Adrenal gland (tissue), 5 donors: ENCODE measurements at regions not wholly inside any gene's neighbourhood (a gene's known extent, or its start where the extent isn't known, plus 50 kb on each side); places are given as distances from the start of the nearest gene placed in this dataset.

Experiments
- CTCF ChIP-seq, 6 experiments: fragments of 450-650 bp in 4 of 6; fragments of 200-600 bp in 2 of 6; sonication (generic) in 1 of 6; IDR thresholded peaks; 1 replicate in 5 of 6; 2 replicates in 1 of 6; pipeline versions ENCODE4 v1.5.1 to v1.8.0; 2016 to 2021; ENCODE audit warnings: antibody characterized with exemption in 6 of 6, mild to moderate bottlenecking in 2 of 6, moderate library complexity in 1 of 6
- POLR2A ChIP-seq, 2 donors: fragments of 450-650 bp; IDR thresholded peaks; one replicate each; pipeline ENCODE4 v1.6.1; 2017; ENCODE audit warnings: antibody characterized with exemption in 2 of 2, mild to moderate bottlenecking in 2 of 2, moderate library complexity in 1 of 2
- donor health status: DM: no; HTN: no; CAD: no.

DNA sequence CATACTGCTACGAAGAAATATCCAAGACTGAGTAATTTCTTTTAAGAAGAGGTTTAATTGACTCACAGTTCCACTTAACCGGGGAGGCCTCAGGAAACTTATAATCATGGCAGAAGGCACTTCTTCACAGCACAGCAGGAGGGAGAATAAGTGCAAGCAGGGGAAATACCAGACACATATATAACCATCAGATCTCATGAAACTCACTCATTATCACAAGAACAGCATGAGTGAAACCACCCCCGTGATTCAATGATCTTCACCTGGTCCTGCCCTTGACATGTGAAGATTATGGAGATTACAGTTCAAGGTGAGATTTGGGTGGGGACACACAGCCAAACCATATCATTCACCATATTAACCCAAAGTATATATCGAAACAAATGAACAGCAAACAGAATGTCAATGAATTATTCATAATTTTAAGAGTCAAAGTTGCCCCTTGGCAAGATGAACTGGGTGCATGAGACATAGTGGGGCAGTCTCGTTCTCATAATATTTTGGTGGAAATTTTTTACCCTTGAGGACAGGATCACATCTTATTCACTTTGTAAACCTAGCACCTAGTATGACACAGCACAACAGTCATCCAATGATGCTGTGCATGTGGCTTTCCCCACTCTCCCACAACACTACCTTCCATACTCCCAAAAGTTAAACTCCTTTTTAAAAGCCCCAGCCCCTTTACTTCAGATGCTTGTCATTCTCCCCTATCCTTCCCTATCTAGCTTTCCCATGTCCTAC, 425.3 kb downstream of the ZEB2 start:
- no peak for TF ChIP-seq CTCF (IDR thresholded peaks at IDR 0.05)
- TF ChIP-seq POLR2A (IDR thresholded peaks at IDR 0.05): no peak
